Brain microvascular endothelial cell (primary cell): ENCODE measurements at regions not wholly inside any gene's neighbourhood (a gene's known extent, or its start where the extent isn't known, plus 50 kb on each side); places are given as distances from the start of the nearest gene placed in this dataset.

Experiments
- DNase-seq: peaks from one replicate; pipeline ENCODE4 v3.0.0-alpha.2; 2020
- H3K27ac ChIP-seq: fragments of 250-450 bp; sonication (Bioruptor Pico); 2 replicates; pipeline ENCODE4 v1.5.1; 2020; ENCODE audit warnings: mild to moderate bottlenecking, moderate library complexity
- H3K27me3 ChIP-seq: fragments of 250-450 bp; sonication (Bioruptor Pico); replicated peaks from 2 replicates; pipeline ENCODE4 v1.5.1; 2020; ENCODE audit warnings: mild to moderate bottlenecking
- H3K36me3 ChIP-seq: fragments of 250-450 bp; sonication (Bioruptor Pico); replicated peaks from 2 replicates; pipeline ENCODE4 v1.5.1; 2020; ENCODE audit warnings: mild to moderate bottlenecking
- H3K4me3 ChIP-seq: 2 replicates; pipeline ENCODE4 v1.5.1; 2011; ENCODE audit warnings: low read depth, mild to moderate bottlenecking, control low read depth, low read length, moderate library complexity
- in situ Hi-C: cut with HindIII; loops from 2 replicates; pipeline ENCODE4 v1.10.0; 2017; ENCODE audit warnings: low sequenced_read_pairs, low pct_ligation_motif_present
- TF ChIP-seq, protein P1 (sequence below): IDR thresholded peaks from 2 replicates; pipeline ENCODE4 v1.5.1; 2011; ENCODE audit warnings: low read depth, mild to moderate bottlenecking, moderate library complexity, low read length, control low read depth, inconsistent platforms; ENCODE audit errors: missing control alignments

DNA sequence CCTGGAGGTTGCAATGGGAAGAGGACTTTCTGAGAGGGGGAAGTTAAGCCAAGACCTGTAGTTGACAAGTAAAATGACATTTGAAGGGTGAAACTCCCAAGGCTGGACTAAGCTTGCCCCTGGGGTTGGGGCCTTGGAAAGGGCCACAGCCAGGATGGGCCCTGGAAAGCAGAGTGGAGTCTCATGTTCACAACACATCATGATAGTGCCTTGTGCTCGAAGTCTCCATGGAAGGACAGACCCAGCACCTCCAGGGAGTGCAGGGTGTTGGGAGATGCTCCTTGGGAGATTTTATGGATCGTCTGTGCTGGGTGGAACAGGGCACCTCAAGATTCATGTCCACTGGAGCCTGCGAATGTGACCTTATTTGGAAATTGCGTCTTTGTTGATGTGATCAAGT, 55.6 kb upstream of the ACTRT2 start:
- no peak overlapping the region for H3K4me3 ChIP-seq
- H3K27ac ChIP-seq: no peak overlapping the region
- no peaks in the 10 kb centered on the region for H3K36me3 ChIP-seq
- DNase-seq: no peak
- TF ChIP-seq, protein P1, sequence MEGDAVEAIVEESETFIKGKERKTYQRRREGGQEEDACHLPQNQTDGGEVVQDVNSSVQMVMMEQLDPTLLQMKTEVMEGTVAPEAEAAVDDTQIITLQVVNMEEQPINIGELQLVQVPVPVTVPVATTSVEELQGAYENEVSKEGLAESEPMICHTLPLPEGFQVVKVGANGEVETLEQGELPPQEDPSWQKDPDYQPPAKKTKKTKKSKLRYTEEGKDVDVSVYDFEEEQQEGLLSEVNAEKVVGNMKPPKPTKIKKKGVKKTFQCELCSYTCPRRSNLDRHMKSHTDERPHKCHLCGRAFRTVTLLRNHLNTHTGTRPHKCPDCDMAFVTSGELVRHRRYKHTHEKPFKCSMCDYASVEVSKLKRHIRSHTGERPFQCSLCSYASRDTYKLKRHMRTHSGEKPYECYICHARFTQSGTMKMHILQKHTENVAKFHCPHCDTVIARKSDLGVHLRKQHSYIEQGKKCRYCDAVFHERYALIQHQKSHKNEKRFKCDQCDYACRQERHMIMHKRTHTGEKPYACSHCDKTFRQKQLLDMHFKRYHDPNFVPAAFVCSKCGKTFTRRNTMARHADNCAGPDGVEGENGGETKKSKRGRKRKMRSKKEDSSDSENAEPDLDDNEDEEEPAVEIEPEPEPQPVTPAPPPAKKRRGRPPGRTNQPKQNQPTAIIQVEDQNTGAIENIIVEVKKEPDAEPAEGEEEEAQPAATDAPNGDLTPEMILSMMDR: no peak
- no peaks in the 10 kb centered on the region for H3K27me3 ChIP-seq
- in situ Hi-C loops: no loop called here

DNA sequence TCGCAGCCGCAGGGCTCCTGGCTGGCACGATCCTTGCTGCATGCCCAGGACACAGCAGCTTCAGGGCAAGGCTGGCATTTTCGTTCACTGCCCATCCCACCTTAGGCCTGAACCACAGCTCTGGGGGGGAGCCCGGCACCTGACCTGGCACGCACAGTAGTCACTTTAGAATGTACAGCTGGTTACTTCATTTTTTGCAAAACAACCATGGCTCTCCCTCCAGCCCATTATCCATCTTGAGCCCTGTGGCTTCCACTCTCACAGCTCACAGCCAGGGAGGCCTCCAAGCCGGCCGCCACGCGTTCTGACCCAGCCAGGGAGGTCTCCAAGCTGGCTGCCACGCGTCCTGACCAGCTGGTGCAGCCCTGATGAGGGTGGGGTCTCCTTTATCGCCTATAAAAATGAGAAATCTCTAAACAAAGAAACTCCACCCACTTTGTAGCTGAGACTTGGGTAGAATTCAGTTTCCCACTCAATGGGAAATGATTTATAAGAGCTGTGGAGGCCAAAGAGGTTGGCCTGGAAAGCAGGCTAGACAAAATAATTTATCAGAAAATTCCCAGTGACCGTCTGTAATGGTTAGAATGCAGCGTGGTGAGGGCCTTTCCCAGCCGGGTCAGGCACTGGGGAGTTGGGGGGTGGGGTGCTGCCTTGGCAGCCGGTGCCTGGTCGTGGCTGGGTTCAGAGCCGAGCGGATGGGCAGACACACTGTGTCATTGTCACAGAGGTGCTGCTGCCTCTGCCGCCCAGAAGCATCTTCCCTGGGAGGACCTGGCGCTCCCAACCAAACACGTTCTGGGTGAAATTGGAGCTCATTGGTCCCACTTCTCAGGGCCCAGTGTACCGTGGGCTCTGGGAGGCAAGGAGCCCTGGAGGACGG, 54.6 kb upstream of the ACTRT2 start:
- no peak overlapping the region for H3K4me3 ChIP-seq
- H3K36me3 ChIP-seq: no peaks in the 10 kb centered on the region
- in situ Hi-C loops: no loop called here
- no peak for DNase-seq
- TF ChIP-seq, protein P1: no peak
- no peak overlapping the region for H3K27ac ChIP-seq
- no peaks in the 10 kb centered on the region for H3K27me3 ChIP-seq

DNA sequence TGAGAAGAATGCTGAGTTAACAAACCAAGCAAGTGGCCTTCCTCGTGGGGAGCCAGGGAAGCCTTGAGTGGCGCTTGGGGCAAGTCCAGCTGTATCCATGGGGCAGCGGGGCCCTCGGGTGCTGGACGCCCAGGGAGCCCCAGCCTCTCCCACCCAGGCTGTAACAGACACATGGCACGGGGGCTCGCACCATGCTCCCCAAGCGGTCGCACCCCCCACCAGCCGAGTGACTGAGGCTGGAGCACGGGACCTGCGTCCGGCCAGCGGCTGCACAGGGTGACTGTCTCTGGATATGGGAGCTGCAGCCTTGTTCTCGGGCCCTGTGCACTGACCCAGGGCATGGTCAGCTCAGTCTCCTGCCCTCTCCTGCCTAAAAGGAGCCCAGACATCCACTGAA, 53.9 kb upstream of the ACTRT2 start:
- TF ChIP-seq, protein P1: no peak
- Histone ChIP-seq H3K4me3 (no peak overlapping the region), H3K36me3 (no peaks in the 10 kb centered on the region), H3K27ac (no peak overlapping the region), H3K27me3 (no peaks in the 10 kb centered on the region)
- in situ Hi-C loops: no loop called here
- no peak for DNase-seq

DNA sequence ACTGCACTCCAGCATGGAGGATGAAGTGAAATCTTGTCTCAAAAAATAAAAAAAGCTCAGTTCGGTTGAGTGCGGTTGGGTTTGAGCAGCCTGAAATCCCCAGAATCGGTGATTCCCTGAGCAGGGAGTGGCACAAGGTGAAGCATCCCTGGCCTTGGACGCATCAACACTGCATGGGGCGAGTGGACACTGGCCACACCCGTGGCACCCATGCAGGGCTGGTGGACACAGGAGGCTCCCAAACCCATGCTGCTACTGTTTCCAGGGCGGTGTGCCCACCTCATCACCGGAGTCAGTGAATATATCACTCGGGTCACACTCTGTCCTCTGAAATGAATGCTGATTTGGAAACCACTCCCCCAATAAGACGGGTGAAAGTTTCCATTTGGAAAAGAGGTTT, 53.4 kb upstream of the ACTRT2 start:
- in situ Hi-C loops: no loop called here
- Histone ChIP-seq H3K27ac (no peak overlapping the region), H3K4me3 (no peak overlapping the region), H3K27me3 (no peaks in the 10 kb centered on the region), H3K36me3 (no peaks in the 10 kb centered on the region)
- TF ChIP-seq, protein P1: no peak
- no peak for DNase-seq

DNA sequence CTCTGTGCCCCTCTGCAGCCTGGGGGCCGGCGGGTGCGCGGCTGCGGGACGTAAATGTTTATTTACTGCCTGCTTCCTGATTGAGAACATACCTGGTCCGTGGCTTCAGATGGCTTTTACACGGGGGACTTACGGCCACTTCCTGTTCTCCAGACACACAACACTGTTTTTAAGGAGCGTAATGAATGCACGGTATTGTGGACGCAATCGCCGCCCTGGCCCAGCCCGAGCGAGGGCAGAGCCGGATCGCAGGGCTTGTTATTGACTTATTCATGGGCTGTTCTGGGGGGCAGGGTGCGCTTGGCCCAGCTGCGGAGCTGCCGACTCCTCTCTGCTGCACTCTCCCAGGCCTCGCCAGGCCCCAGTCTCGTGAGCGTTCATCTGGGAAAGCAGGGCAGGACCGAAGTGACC, 52.8 kb upstream of the ACTRT2 start:
- no peak overlapping the region for H3K4me3 ChIP-seq
- TF ChIP-seq, protein P1: no peak
- H3K36me3 ChIP-seq: no peaks in the 10 kb centered on the region
- H3K27me3 ChIP-seq: no peaks in the 10 kb centered on the region
- in situ Hi-C loops: no loop called here
- DNase-seq: no peak
- H3K27ac ChIP-seq: no peak overlapping the region
